ENCODE measurements at regions not wholly inside any gene's neighbourhood (a gene's known extent, or its start where the extent isn't known, plus 50 kb on each side); places are given as distances from the start of the nearest gene placed in this dataset.

- TF ChIP-seq CTCF (IDR thresholded peaks at IDR 0.05): no peak
- no peak for TF ChIP-seq POLR2A (IDR thresholded peaks at IDR 0.05)
Measured at GRCh38 chr1:222284466-222284865, 263.4 kb downstream of the HHIPL2 start.

Data from uterus (tissue), 2 donors.